ENCODE measurements at regions not wholly inside any gene's neighbourhood (a gene's known extent, or its start where the extent isn't known, plus 50 kb on each side); places are given as distances from the start of the nearest gene placed in this dataset.

GRCh38 chr19:32220951-32221350 lies 124.5 kb upstream of the ZNF507 start:
- H2AFZ ChIP-seq (ENCODE audit: low read depth) = no peak overlapping the region
- H3K9me3 ChIP-seq = no peaks in the 10 kb centered on the region
- no peak for DNase-seq
- no peaks in the 10 kb centered on the region for H4K20me1 ChIP-seq (ENCODE audit: insufficient read depth)
- no peak for TF ChIP-seq RXRA (IDR thresholded peaks at IDR 0.05; ENCODE audit: borderline replicate concordance, low read depth)
- H3K79me2 ChIP-seq (ENCODE audit: insufficient read depth) = no peaks in the 10 kb centered on the region
- H3F3A ChIP-seq (replicated peaks; ENCODE audit: insufficient read depth) = no peaks in the 10 kb centered on the region
- no peak overlapping the region for H3K9ac ChIP-seq
- WGBS (ENCODE audit: low lambda C conversion rate) = 52% methylated on average over 8 of the region's 8 CpGs
- no peaks in the 10 kb centered on the region for H3K9me2 ChIP-seq
- no peaks in the 10 kb centered on the region for H3K36me3 ChIP-seq (replicated peaks in 1 of 2; ENCODE audit: control insufficient read depth in 1 of 2, insufficient read depth in 2 of 2, low read length in 1 of 2)
- ChIA-PET POLR2A (interaction anchor here (0.6 kb wide), 1 partner anchor 126 kb away, joined by 3 read pairs; no protein-coding TSS in a partner anchor), CTCF (interaction anchor here (2.2 to 2.5 kb wide), 2 partner anchors 1538 to 1554 kb away, joined by 8 to 9 read pairs; no protein-coding TSS in a partner anchor)
- H3K27me3 ChIP-seq (ENCODE audit: insufficient read depth) = no peaks in the 10 kb centered on the region
- no peaks in the 10 kb centered on the region; a peak in 1 of 4 replicates for H3K4me1 ChIP-seq (ENCODE audit: control insufficient read depth in 1 of 2, insufficient read depth in 2 of 2, low read depth in 1 of 2, low read length in 1 of 2)
- H3K4me2 ChIP-seq = no peak overlapping the region
- no peak overlapping the region for H3K4me3 ChIP-seq (ENCODE audit: low read depth in 2 of 2, low read length in 1 of 2)
- no peak overlapping the region for H3K27ac ChIP-seq (ENCODE audit: low read depth in 2 of 2, low read length in 1 of 2)

- Histone ChIP-seq H4K20me1 (ENCODE audit: insufficient read depth) (no peaks in the 10 kb centered on the region), H3K36me3 (replicated peaks in 1 of 2; ENCODE audit: control insufficient read depth in 1 of 2, insufficient read depth in 2 of 2, low read length in 1 of 2) (no peaks in the 10 kb centered on the region), H3K79me2 (ENCODE audit: insufficient read depth) (no peaks in the 10 kb centered on the region), H3K9me2 (no peaks in the 10 kb centered on the region), H3K4me1 (ENCODE audit: control insufficient read depth in 1 of 2, insufficient read depth in 2 of 2, low read depth in 1 of 2, low read length in 1 of 2) (no peaks in the 10 kb centered on the region; a peak in 1 of 4 replicates), H3K27ac (ENCODE audit: low read depth in 2 of 2, low read length in 1 of 2) (no peak overlapping the region), H3F3A (replicated peaks; ENCODE audit: insufficient read depth) (no peaks in the 10 kb centered on the region), H2AFZ (ENCODE audit: low read depth) (no peak overlapping the region), H3K4me2 (no peak overlapping the region), H3K27me3 (ENCODE audit: insufficient read depth) (no peaks in the 10 kb centered on the region), H3K9ac (no peak overlapping the region), H3K4me3 (ENCODE audit: low read depth in 2 of 2, low read length in 1 of 2) (no peak overlapping the region), H3K9me3 (no peaks in the 10 kb centered on the region)
- ChIA-PET POLR2A (no interaction called here), CTCF (interaction anchor here (0.6 to 5.5 kb wide), 7 partner anchors 136 to 1556 kb away, joined by 3 to 52 read pairs (median 9); no protein-coding TSS in a partner anchor)
- no peak for DNase-seq
- TF ChIP-seq NFIC (IDR thresholded peaks at IDR 0.05; ENCODE audit: borderline replicate concordance) = no peak
- no peak for TF ChIP-seq GATA2 (CRISPR knock-in tag; IDR thresholded peaks at IDR 0.05)
- no peak for TF ChIP-seq RCOR1 (IDR thresholded peaks at IDR 0.05; ENCODE audit: low read length)
- TF ChIP-seq FOXM1 (IDR thresholded peaks at IDR 0.05; ENCODE audit: low read depth) = no peak
- TF ChIP-seq NRF1 (IDR thresholded peaks at IDR 0.05; ENCODE audit: low read depth, low read length) = no peak
- TF ChIP-seq SMC3 (IDR thresholded peaks at IDR 0.05; ENCODE audit: low read depth, low read length) = no peak
- no peak for TF ChIP-seq POLR2AphosphoS5 (IDR thresholded peaks at IDR 0.05; ENCODE audit: low read depth, low read length)
- TF ChIP-seq TEAD4 (IDR thresholded peaks at IDR 0.05; ENCODE audit: borderline replicate concordance, insufficient read depth) = no peak
- no peak for TF ChIP-seq FOXJ3 (CRISPR knock-in tag; IDR thresholded peaks at IDR 0.05)
- TF ChIP-seq JUND (IDR thresholded peaks at IDR 0.05) = no peak
- WGBS (ENCODE audit: low lambda C conversion rate) = 15% methylated on average over 4 of the region's 4 CpGs
Observed at GRCh38 chr19:32222556-32222955, 122.9 kb upstream of the ZNF507 start.

- no peaks in the 10 kb centered on the region for H3K36me3 ChIP-seq (replicated peaks in 1 of 2; ENCODE audit: control insufficient read depth in 1 of 2, insufficient read depth in 2 of 2, low read length in 1 of 2)
- H4K20me1 ChIP-seq (ENCODE audit: insufficient read depth) = no peaks in the 10 kb centered on the region
- no peaks in the 10 kb centered on the region; a peak in 1 of 4 replicates for H3K4me1 ChIP-seq (ENCODE audit: control insufficient read depth in 1 of 2, insufficient read depth in 2 of 2, low read depth in 1 of 2, low read length in 1 of 2)
- no peak overlapping the region for H3K4me3 ChIP-seq (ENCODE audit: low read depth in 2 of 2, low read length in 1 of 2)
- no peak overlapping the region for H2AFZ ChIP-seq (ENCODE audit: low read depth)
- no peaks in the 10 kb centered on the region for H3F3A ChIP-seq (replicated peaks; ENCODE audit: insufficient read depth)
- H3K9me3 ChIP-seq = no peaks in the 10 kb centered on the region
- 64% methylated on average over 1 of the region's 1 CpG for WGBS (ENCODE audit: low lambda C conversion rate)
- ChIA-PET CTCF (interaction anchor here (1.2 to 5.5 kb wide), 8 partner anchors 18 to 1554 kb away, joined by 3 to 52 read pairs (median 12); no protein-coding TSS in a partner anchor), POLR2A (no interaction called here)
- no peak overlapping the region for H3K9ac ChIP-seq
- no peak overlapping the region for H3K4me2 ChIP-seq
- H3K79me2 ChIP-seq (ENCODE audit: insufficient read depth) = no peaks in the 10 kb centered on the region
- no peak for TF ChIP-seq EZH2phosphoT487 (IDR thresholded peaks at IDR 0.05; ENCODE audit: borderline replicate concordance, low read depth)
- no peak for TF ChIP-seq GATA2 (CRISPR knock-in tag; IDR thresholded peaks at IDR 0.05)
- TF ChIP-seq REST (IDR thresholded peaks at IDR 0.05; ENCODE audit: low read depth, low read length) = no peak
- TF ChIP-seq RXRA (IDR thresholded peaks at IDR 0.05; ENCODE audit: borderline replicate concordance, low read depth) = no peak
- no peak for TF ChIP-seq IRF3 (IDR thresholded peaks at IDR 0.05; ENCODE audit: low read depth, low read length)
- TF ChIP-seq YY1 (IDR thresholded peaks at IDR 0.05; ENCODE audit: low read depth) = no peak
- no peak for TF ChIP-seq RAD21 (IDR thresholded peaks at IDR 0.05; ENCODE audit: low read length)
- TF ChIP-seq RFX5 (IDR thresholded peaks at IDR 0.05; ENCODE audit: low read length) = no peak
- H3K27me3 ChIP-seq (ENCODE audit: insufficient read depth) = no peaks in the 10 kb centered on the region
- H3K9me2 ChIP-seq = no peaks in the 10 kb centered on the region
- H3K27ac ChIP-seq (ENCODE audit: low read depth in 2 of 2, low read length in 1 of 2) = no peak overlapping the region
- DNase-seq = no peak
Observed at GRCh38 chr19:32223106-32223505, 122.3 kb upstream of the ZNF507 start.

Data from SK-N-SH (cell line).